GM19455 (cell line): ENCODE measurements at regions not wholly inside any gene's neighbourhood (a gene's known extent, or its start where the extent isn't known, plus 50 kb on each side); places are given as distances from the start of the nearest gene placed in this dataset.

Experiments used
- ATAC-seq: cut with Tn5 transposase; IDR thresholded peaks from one replicate; pipeline ENCODE4 v1.9.1; 2021; ENCODE audit not compliant: unreplicated experiment

DNA sequence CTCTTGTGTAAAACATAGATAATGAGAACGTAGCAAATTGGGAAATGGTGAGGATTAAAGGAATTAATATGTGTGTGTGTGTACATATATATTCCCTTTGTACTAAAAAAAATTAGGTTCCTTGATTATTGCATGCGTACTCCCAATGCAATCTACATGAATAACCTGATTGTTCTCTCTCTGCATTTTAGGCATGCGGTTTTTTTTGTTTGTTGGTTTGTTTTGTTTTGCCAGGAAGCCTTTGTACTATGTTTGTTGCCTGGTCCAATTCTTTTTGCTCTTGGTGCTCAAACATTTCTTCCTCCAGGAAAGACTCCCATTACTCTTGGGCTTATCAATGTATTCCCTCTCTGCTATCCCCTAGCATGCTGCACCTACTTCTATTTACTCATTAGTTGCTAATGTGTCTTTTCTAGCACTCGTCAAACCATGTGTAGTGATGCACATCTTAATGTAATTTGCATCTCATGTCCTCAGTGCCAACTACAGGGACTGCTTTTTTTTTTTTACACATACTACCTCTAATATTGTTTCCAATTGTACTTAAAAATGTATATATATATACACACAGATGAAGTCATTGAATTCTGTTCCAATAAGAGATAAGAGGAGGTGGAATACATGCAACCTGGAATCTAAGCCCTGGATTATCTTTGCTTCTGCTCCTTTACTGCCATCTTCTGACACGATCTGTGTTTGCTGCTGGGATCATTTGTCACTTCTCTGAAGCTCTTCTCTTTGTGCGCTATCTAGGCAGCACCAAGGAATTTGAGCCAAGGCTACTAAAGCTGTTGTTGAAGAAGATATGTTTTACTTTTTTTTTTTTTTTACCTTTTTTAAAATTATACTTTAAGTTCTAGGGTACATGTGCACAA lies 197.2 kb upstream of the ANO3 start:
- ATAC-seq = no peak

GRCh38 chr11:26137651-26138050 lies 194.3 kb upstream of the ANO3 start:
- no peak for ATAC-seq

DNA sequence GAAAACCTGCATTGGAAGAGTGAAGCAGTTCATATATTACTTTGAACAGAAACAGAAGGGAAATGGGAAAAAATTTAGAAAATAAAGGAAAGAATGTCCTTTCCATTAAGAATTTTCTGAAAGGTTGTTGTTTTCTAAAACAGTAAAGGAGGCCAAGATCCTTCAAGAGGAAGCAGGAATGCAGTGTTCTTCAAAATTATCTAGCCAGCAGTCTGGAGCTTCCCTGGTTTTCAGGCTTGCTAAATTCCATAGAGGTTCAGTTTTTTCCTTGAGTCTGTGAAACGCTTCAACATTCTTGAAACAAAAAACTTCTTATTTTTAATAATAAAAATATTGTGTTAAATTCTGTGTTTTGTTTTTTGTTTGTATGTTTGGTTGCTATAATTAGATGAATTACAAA lies 189.0 kb upstream of the ANO3 start:
- ATAC-seq = no peak

DNA sequence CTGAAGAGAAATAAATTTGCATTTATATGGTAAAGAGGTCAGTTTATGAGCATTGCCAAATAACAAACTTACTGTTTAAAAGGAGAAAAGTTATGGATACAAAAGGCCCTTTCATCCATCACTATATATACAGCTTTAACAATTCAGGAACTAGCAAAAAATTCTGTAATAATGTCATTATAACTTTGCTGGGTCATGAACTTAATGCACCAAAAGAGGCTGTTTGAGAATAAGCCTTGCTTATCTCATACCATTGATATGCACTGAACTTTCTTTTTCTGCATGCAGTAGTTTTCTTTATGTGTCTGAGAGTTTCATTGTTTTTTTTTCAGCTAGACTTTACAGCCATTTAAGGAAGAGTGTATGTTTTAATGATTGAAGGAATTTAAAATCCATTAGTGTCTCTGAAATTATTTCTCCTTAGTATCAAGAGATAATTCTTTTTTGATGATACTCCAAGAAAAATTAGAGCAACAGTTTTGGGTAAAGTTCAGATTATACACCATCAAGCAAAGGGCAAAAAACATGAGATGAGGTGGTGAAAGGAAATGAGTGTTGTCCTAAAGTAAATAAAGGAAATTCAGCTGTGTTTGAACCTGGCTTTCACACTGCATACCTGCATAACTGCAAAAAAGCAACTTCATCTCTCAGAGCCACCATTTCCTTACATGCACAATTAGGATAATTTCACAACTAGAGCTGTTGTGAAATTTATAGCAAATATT lies 188.2 kb upstream of the ANO3 start:
- ATAC-seq = no peak

GRCh38 chr11:26144291-26144690 lies 187.6 kb upstream of the ANO3 start:
- no peak for ATAC-seq

DNA sequence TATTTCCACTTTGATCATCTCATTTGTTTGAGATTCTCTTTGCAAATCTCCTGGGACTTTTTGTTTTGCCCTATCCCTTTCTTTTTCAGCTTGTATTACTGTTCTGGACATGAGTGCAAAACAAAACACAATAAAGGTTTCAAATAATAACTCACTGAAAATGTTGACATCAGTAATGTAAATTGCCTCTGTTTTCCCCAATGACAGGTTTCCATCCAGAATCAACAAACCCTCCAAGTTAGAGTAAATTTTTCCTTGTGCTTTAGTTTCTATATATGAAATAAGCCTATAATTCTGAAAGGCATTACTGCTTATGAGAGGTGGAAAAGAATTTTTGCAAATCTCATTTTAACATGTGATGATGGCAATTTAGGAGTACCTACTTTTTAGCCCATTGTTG lies 187.0 kb upstream of the ANO3 start:
- ATAC-seq = no peak

DNA sequence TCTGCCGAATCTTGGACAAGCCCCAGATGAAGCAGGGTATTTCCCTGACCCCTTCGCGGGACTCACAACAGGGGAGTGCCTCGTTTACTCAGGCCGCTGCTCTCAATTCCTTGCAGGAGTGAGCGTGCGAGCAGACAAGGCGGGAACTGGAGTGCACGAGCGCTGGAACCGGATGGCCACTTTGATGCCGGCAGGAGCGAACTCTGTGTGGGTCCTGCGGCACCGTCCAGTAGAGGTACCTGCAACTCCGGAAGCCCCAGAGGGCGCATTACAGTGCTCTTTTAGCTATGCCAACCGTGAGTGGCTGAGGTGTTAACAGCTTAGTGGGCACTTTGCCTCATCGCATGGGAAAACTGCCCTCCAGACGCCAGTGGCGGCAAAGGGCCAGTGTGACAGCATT lies 182.3 kb upstream of the ANO3 start:
- ATAC-seq = no peak

- ATAC-seq = no peak
Measured at GRCh38 chr11:26150031-26150430, 181.9 kb upstream of the ANO3 start.

- no peak for ATAC-seq
Measured at GRCh38 chr11:26158251-26158650, 173.7 kb upstream of the ANO3 start.

DNA sequence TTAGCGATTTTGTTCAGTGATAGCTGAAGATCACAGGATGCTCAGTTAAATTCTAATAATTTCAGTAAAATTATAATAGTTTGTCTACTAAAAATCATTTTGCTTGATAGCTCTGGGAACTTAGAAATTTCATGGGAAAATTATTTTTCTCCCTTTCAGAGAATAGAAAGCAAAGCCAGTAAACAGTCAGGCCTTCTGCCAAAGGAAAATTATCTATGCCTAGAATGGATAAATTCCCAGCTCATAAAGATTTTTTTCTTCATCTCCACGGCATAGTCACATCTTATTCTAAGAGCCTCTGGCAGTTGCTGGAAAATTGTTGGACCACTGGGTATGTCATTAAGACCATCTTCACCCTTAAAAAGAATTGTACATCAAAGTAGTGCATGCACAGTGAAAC lies 169.6 kb upstream of the ANO3 start:
- ATAC-seq = no peak

DNA sequence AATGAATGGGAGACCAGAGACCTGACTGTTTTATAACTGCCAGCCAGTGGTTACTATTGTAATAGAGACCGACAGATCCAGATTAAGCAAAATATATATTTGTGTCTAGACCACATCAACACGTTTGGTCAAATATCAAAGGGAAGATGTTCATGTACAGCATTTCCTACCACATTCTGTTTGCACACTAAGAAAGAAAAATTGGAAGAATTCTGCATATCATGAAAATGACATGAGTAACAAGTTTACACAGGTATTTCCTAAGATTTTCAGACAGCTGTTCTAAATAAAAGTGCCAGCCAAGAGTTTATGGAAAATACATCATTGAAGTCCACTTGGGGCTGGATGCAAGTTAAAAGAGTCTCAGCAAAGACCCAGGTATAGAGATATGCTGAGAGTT lies 145.5 kb upstream of the ANO3 start:
- no peak for ATAC-seq

GRCh38 chr11:26187639-26188038 lies 144.3 kb upstream of the ANO3 start:
- ATAC-seq = no peak

- no peak for ATAC-seq
Measured at GRCh38 chr11:26188554-26188953, 143.4 kb upstream of the ANO3 start.

- ATAC-seq = no peak
Measured at GRCh38 chr11:26191193-26191592, 140.7 kb upstream of the ANO3 start.

DNA sequence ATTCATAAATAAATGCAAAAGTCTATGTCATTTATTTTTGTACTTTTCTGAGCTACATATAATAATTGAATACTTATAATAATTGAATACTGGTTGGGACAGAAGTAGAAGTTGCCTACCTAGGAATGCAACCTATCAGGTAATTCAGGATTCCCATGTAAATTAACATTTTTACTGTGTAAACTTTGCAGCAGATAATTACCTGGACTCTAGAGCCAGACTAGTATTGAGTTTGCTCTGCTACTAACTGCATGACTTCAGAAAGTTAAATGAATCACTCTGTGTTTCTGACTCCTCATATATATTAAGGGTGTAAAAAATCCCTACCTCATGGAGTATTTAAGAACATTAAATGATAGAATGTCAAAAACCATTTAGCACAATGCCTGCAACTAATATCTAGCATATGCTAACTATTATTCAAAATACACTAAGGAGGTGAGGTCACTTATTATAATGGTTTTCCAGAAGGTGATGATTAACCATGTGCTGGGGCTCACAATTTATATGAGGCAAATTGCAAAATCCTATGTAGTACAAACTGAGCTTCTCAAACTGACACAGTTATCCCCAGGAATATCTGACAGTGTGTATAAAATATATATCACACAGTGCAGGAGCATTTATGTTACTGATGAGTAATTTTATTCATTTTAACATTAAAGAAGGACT lies 138.1 kb upstream of the ANO3 start:
- ATAC-seq = no peak

GRCh38 chr11:26194881-26195280 lies 137.0 kb upstream of the ANO3 start:
- no peak for ATAC-seq

DNA sequence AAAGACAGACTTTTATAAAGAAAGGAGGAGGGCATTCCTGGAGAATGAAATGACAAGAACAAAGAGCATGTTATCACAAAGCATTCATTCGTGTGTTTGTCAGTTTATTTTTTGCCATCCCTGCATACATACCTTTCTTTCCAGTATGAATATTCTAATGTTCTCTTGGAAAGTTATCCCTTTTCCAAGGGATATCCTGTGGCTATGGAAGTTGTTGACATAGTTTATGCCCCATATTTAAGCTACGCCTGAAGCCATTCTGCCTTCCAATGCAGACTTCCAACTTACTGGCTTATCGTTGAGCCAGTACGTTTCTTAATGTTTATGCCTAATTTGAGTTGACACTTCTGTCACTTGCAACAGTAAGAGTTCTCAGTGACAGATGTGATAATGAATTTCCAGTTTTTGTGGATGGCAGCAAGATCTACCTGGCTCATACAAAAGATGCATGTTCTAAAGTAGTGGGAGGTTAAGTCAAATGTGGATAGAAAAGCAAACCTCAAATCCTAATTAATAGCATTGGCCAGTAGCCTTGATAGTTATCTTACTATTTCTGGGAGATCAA lies 133.3 kb upstream of the ANO3 start:
- ATAC-seq = no peak

- no peak for ATAC-seq
Measured at GRCh38 chr11:26199331-26200095, 132.4 kb upstream of the ANO3 start.

DNA sequence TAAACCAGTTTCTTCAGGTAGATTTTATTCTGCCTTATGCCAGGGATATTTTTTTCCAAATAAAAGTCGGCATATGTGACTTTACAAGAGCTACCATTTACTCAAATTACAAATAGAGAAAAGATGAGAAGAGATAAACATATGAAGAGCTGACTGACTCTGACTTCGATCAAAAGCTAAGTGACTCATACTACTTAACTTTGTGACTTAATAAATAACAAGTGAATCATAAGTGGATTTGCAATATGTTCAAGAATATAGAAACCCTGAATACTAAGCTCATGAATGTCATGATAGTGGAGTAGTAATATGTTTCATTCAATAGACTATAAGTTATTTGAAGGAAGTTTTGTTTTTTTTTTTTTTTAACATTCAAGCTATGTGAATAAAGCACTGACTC lies 130.5 kb upstream of the ANO3 start:
- ATAC-seq = no peak

DNA sequence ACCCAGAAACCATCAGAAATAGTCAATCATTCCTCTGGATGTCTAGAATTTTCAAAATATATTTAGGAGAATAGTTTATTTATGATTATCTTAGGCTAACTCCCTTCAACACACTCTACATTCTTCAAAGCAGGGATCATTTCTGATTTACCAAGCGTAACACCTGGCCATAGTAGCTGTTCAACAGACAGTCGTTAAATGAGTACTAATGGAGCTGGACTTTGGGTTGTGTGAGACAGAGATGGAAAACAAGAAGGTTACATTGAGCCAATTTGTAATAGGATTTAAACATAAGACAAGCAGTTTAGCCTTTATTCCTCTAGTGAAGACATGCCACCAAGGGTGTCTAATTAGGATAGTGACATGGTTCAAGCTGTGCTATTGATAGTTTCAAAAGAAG lies 129.2 kb upstream of the ANO3 start:
- no peak for ATAC-seq

GRCh38 chr11:26204101-26204500 lies 127.8 kb upstream of the ANO3 start:
- ATAC-seq = no peak
